MM.1S (cell line): ENCODE measurements at regions not wholly inside any gene's neighbourhood (a gene's known extent, or its start where the extent isn't known, plus 50 kb on each side); places are given as distances from the start of the nearest gene placed in this dataset.

Source experiments
- EZH2 ChIP-seq: fragments of 300-600 bp; sonication (generic); optimal IDR thresholded peaks from 2 replicates; pipeline ENCODE3; 2017; ENCODE audit warnings: low read depth, mild to moderate bottlenecking, antibody characterized with exemption, low read length, mixed read lengths
- EZH2phosphoT487 ChIP-seq: fragments of 300-600 bp; sonication (generic); IDR thresholded peaks from 2 replicates; pipeline ENCODE4 v1.6.1; 2018; ENCODE audit warnings: antibody characterized with exemption, low read length
- TF ChIP-seq, protein P1 (sequence below): fragments of 300-600 bp; sonication (generic); IDR thresholded peaks from 2 replicates; pipeline ENCODE4 v1.5.1; 2016; ENCODE audit warnings: antibody characterized with exemption, low read length, mixed read lengths

DNA sequence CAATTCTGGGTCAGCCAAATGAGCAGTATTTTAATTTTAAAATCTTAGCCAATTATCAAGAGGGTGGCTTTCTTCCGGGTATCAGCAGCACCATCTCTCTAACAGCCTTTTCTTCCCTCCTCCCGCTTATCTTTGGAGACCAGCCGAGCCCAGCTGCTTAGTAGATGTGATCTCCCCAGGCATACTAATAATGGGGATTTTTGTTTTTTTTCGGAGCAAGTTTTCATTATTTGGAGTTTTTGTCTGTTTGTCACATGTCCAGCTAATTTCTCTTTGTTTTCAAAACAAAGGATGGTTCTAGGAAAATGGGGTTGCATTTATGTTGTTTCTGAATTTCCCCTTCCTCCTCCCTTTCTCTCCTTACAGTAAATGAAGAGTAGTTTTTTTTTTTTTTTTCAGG, 170.5 kb upstream of the MPHOSPH6 start:
- no peak for TF ChIP-seq EZH2phosphoT487
- TF ChIP-seq, protein P1, sequence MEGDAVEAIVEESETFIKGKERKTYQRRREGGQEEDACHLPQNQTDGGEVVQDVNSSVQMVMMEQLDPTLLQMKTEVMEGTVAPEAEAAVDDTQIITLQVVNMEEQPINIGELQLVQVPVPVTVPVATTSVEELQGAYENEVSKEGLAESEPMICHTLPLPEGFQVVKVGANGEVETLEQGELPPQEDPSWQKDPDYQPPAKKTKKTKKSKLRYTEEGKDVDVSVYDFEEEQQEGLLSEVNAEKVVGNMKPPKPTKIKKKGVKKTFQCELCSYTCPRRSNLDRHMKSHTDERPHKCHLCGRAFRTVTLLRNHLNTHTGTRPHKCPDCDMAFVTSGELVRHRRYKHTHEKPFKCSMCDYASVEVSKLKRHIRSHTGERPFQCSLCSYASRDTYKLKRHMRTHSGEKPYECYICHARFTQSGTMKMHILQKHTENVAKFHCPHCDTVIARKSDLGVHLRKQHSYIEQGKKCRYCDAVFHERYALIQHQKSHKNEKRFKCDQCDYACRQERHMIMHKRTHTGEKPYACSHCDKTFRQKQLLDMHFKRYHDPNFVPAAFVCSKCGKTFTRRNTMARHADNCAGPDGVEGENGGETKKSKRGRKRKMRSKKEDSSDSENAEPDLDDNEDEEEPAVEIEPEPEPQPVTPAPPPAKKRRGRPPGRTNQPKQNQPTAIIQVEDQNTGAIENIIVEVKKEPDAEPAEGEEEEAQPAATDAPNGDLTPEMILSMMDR, result no peak
- TF ChIP-seq EZH2, result no peak
